HepG2 (cell line): ENCODE measurements at regions not wholly inside any gene's neighbourhood (a gene's known extent, or its start where the extent isn't known, plus 50 kb on each side); places are given as distances from the start of the nearest gene placed in this dataset.

Experiments used
- ATAC-seq: fragments of 200-7000 bp; cut with Tn5 transposase; 3 replicates; pipeline ENCODE4 v1.9.1; 2020; ENCODE audit warnings: mild to moderate bottlenecking, moderate library complexity
- BruUV-seq: library from RNA; stranded (reverse); fragments of 400-500 nt; replicated peaks from 2 replicates; lab custom pipeline; 2021; lab: Mats Ljungman, UMichigan
- CTCF ChIA-PET: fragments of 300-600 bp; formaldehyde crosslinking; extraction: SDS; loops from one replicate; lab custom pipeline; 2021; ENCODE audit warnings: low total read pairs, inconsistent platforms, low intra/inter-chr PET ratio; lab: Yijun Ruan, JAX
- POLR2A ChIA-PET: fragments of 350-600 bp; sonication (Branson Sonifier 250); formaldehyde crosslinking; loops from one replicate; lab custom pipeline; 2020; ENCODE audit warnings: antibody characterized with exemption, inconsistent platforms; lab: Yijun Ruan, JAX
- DNase-seq: peaks from one replicate; pipeline ENCODE4 v3.0.0-alpha.2; 2015; ENCODE audit warnings: low spot score
- FAIRE-seq: peaks from 3 replicates; lab custom pipeline; 2011; peaks lifted over from hg19 to GRCh38; lab: Jason Lieb, UNC
- H2AFZ ChIP-seq: one replicate; pipeline ENCODE4 v1.6.1; 2011; ENCODE audit warnings: low read length, inconsistent platforms
- H3K27ac ChIP-seq: fragments of 300-600 bp; 3 replicates; pipeline ENCODE4 v1.8.0; 2011; ENCODE audit warnings: mixed run types, mild to moderate bottlenecking, mixed read lengths, low read length, inconsistent platforms; ENCODE audit not compliant: insufficient read depth; ENCODE audit errors: extremely low read length
- H3K27me3 ChIP-seq, 2 experiments: fragments of 200-600 bp in 1 of 2; 2 replicates in 1 of 2; 3 replicates in 1 of 2; pipeline versions ENCODE4 v1.6.0 to v1.8.0; 2011; ENCODE audit warnings: low read length in 2 of 2, mild to moderate bottlenecking in 2 of 2, moderate library complexity in 2 of 2, inconsistent platforms in 1 of 2; ENCODE audit not compliant: insufficient read depth in 2 of 2, control insufficient read depth in 1 of 2
- H3K36me3 ChIP-seq, 2 experiments: fragments of 200-600 bp in 1 of 2; replicated peaks in 1 of 2; 2 replicates in 1 of 2; 3 replicates in 1 of 2; pipeline versions ENCODE4 v1.5.1 to v1.8.0; 2011; ENCODE audit warnings: low read length in 2 of 2, inconsistent platforms in 1 of 2; ENCODE audit not compliant: insufficient read depth in 2 of 2, control insufficient read depth in 1 of 2
- H3K4me1 ChIP-seq: 2 replicates; pipeline ENCODE4 v1.5.1; 2012; ENCODE audit warnings: low read length, inconsistent platforms; ENCODE audit not compliant: insufficient read depth
- H3K4me2 ChIP-seq: 2 replicates; pipeline ENCODE4 v1.6.0; 2011; ENCODE audit warnings: low read depth, low read length, inconsistent platforms
- H3K4me3 ChIP-seq, 3 experiments: fragments of 200-600 bp in 1 of 3; sonication (generic), shearing (Covaris generic) in 1 of 3; replicated peaks in 1 of 3; 2 replicates each; pipeline ENCODE4 v1.5.1; 2011 to 2016; ENCODE audit warnings: low read length in 3 of 3, inconsistent platforms in 2 of 3, low read depth in 2 of 3, mild to moderate bottlenecking in 2 of 3, control low read depth in 1 of 3, mixed read lengths in 1 of 3; ENCODE audit not compliant: insufficient read depth in 1 of 3
- H3K79me2 ChIP-seq: one replicate; pipeline ENCODE4 v1.6.1; 2011; ENCODE audit warnings: low read length, inconsistent platforms; ENCODE audit not compliant: insufficient read depth
- H3K9ac ChIP-seq: 2 replicates; pipeline ENCODE4 v1.6.0; 2011; ENCODE audit warnings: mild to moderate bottlenecking, low read depth, low read length, inconsistent platforms; ENCODE audit not compliant: insufficient read depth
- H3K9me3 ChIP-seq: 2 replicates; pipeline ENCODE4 v1.5.1; 2012; ENCODE audit warnings: mild to moderate bottlenecking, low read length
- H4K20me1 ChIP-seq: 2 replicates; pipeline ENCODE4 v1.6.0; 2011; ENCODE audit warnings: inconsistent platforms, mild to moderate bottlenecking, low read length, moderate library complexity; ENCODE audit not compliant: insufficient read depth
- ARNT ChIP-seq: fragments of 450-650 bp; IDR thresholded peaks from 2 replicates; pipeline ENCODE4 v1.6.1; 2017
- HINFP ChIP-seq: sonication (generic); formaldehyde crosslinking; IDR thresholded peaks from 2 replicates; pipeline ENCODE4 v1.4.0; 2020; ENCODE audit warnings: low read depth, mild to moderate bottlenecking, missing genetic modification reagents
- MTA1 ChIP-seq: sonication (generic); formaldehyde crosslinking; IDR thresholded peaks from 2 replicates; pipeline ENCODE4 v1.4.0; 2020; ENCODE audit warnings: missing genetic modification reagents, mild to moderate bottlenecking, borderline replicate concordance
- MXD1 ChIP-seq: sonication (generic); formaldehyde crosslinking; IDR thresholded peaks from 2 replicates; pipeline ENCODE4 v1.4.0; 2020; ENCODE audit warnings: mild to moderate bottlenecking, missing genetic modification reagents
- NR2F1 ChIP-seq, 2 experiments: fragments of 450-650 bp in 1 of 2; formaldehyde crosslinking in 1 of 2; IDR thresholded peaks; 2 replicates each; pipeline versions ENCODE4 v1.5.0 to v1.6.1; 2016 to 2020; ENCODE audit warnings: mild to moderate bottlenecking in 1 of 2, missing compliant biosample characterization in 1 of 2, missing genetic modification reagents in 1 of 2, moderate library complexity in 1 of 2
- ZKSCAN8 ChIP-seq: IDR thresholded peaks from 2 replicates; pipeline ENCODE4 v1.6.1; 2016; ENCODE audit warnings: borderline replicate concordance, missing genetic modification reagents, missing compliant biosample characterization
- ZNF121 ChIP-seq: sonication (generic); formaldehyde crosslinking; IDR thresholded peaks from 2 replicates; pipeline ENCODE4 v1.5.0; 2020; ENCODE audit warnings: mild to moderate bottlenecking, missing genetic modification reagents
- ZNF235 ChIP-seq: sonication (generic); formaldehyde crosslinking; IDR thresholded peaks from 2 replicates; pipeline ENCODE4 v1.8.1; 2023; ENCODE audit warnings: mild to moderate bottlenecking, missing genetic modification reagents, borderline replicate concordance
- ZNF256 ChIP-seq: sonication (generic); formaldehyde crosslinking; conservative IDR thresholded peaks from 2 replicates; pipeline ENCODE4 v1.4.0; 2020; ENCODE audit warnings: missing genetic modification reagents
- ZNF335 ChIP-seq: sonication (generic); formaldehyde crosslinking; IDR thresholded peaks from 2 replicates; pipeline ENCODE4 v1.4.0; 2020; ENCODE audit warnings: missing genetic modification reagents
- ZNF547 ChIP-seq: sonication (generic); formaldehyde crosslinking; IDR thresholded peaks from 2 replicates; pipeline ENCODE4 v1.5.1; 2020; ENCODE audit warnings: mild to moderate bottlenecking, missing genetic modification reagents
- ZNF670 ChIP-seq: sonication (generic); formaldehyde crosslinking; IDR thresholded peaks from 2 replicates; pipeline ENCODE4 v1.8.0; 2022; ENCODE audit warnings: mild to moderate bottlenecking, missing genetic modification reagents, borderline replicate concordance
- ZNF687 ChIP-seq: sonication (generic); formaldehyde crosslinking; IDR thresholded peaks from 2 replicates; pipeline ENCODE4 v1.5.1; 2020; ENCODE audit warnings: mild to moderate bottlenecking, missing genetic modification reagents, moderate library complexity
- ZNF749 ChIP-seq: sonication (generic); formaldehyde crosslinking; IDR thresholded peaks from 2 replicates; pipeline ENCODE4 v1.8.0; 2022; ENCODE audit warnings: mild to moderate bottlenecking, missing genetic modification reagents, moderate library complexity, borderline replicate concordance
- ZNF780A ChIP-seq: sonication (generic); formaldehyde crosslinking; IDR thresholded peaks from 2 replicates; pipeline ENCODE4 v1.8.0; 2022; ENCODE audit warnings: mild to moderate bottlenecking, missing genetic modification reagents, moderate library complexity
- WGBS: methylation state at CpG from one replicate; pipeline ENCODE4 v1.1.6; 2017; ENCODE audit warnings: low lambda C conversion rate; 5-methylcytosine and 5-hydroxymethylcytosine counted together
- in situ Hi-C: cut with HindIII; loops from 2 replicates; pipeline ENCODE4 v1.10.0; 2017; ENCODE audit warnings: low pct_unique_long_range_greater_than_20kb; ENCODE audit not compliant: extremely low pct_ligation_motif_present
- intact Hi-C: fragments of 100-400 bp; cut with micrococcal nuclease; formaldehyde crosslinking; loops from one replicate; pipeline ENCODE4 v1.10.0; 2022; ENCODE audit not compliant: unreplicated experiment

GRCh38 chrX:9393571-9393970 lies 71.3 kb upstream of the TBL1X start (continued):
- no peak for TF ChIP-seq ZNF687 (CRISPR knock-in tag)
- TF ChIP-seq ZNF235 (CRISPR knock-in tag): no peak
- TF ChIP-seq ZNF749 (CRISPR knock-in tag): no peak
- no peak for TF ChIP-seq ZKSCAN8
- TF ChIP-seq ZNF547 (CRISPR knock-in tag): no peak
- no peak for TF ChIP-seq ARNT
- TF ChIP-seq, all 625 proteins: peak for 0

- Histone ChIP-seq H3K4me1 (peaks cover 14% of the 10 kb centered on the region), H3K79me2 (no peaks in the 10 kb centered on the region), H2AFZ (no peak overlapping the region), H3K4me2 (no peak overlapping the region), H3K9me3 (no peaks in the 10 kb centered on the region), H3K36me3 (no peaks in the 10 kb centered on the region), H3K9ac (no peak overlapping the region), H3K4me3 (no peak overlapping the region), H3K27ac (no peak overlapping the region), H3K27me3 (no peaks in the 10 kb centered on the region), H4K20me1 (no peaks in the 10 kb centered on the region)
- ChIA-PET CTCF (no interaction called here), POLR2A (no interaction called here)
- WGBS: 54% methylated on average over 3 of the region's 12 CpGs
- intact Hi-C loops: no loop called here
- no peak for DNase-seq
- FAIRE-seq: no peak
- in situ Hi-C loops: no loop called here
- no peak for ATAC-seq
- no TSS peak for BruUV-seq
- TF ChIP-seq ZNF780A (CRISPR knock-in tag) (no peak), ZNF121 (no peak), MXD1 (no peak), ZNF256 (CRISPR knock-in tag) (no peak), NR2F1 (CRISPR knock-in tag; IDR thresholded peaks at IDR 0.05) (no peak), MTA1 (CRISPR knock-in tag) (no peak), HINFP (no peak), ZNF670 (no peak), ZNF335 (CRISPR knock-in tag) (no peak)
Observed at GRCh38 chrX:9394212-9394611, 70.6 kb upstream of the TBL1X start.
